ENCODE measurements at regions not wholly inside any gene's neighbourhood (a gene's known extent, or its start where the extent isn't known, plus 50 kb on each side); places are given as distances from the start of the nearest gene placed in this dataset.
A peak's percentile ranks its signal among the peaks of the same experiment; 100 is the strongest.

DNA sequence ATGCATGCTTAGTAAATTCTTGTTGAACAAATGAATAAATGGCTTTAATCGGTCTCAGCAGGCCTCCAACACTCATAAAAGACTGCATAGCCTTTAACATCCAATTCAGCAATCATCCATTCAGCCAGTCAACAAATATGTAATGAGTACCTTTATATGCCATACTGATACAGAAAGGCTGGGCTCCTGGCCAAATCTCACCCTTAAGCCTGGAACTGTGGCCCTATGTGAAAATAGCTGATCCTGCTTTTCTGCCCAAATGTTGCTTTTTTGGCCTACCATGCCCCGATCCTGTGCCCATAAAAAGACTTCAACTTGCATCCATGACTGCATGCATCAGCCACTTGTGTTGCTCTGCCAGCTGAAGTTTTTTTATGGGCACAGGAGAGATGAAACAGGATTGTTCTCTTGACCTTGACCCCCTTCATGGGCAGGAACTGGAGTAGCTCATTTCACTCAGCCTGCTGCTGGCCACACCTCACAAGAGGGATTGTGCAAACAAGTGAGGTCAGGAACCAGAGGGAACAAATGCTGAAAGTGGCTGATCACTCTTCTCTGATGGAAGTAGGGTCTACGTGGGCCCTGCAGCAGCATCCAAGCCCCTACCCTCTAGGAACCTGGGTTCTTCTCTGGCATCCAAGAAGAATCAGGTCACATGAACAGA lies 75.6 kb downstream of the NPY1R start:
- 14% methylated on average over 3 of the region's 3 CpGs for WGBS (ENCODE audit: missing lambda C conversion rate)
- POLR2A ChIA-PET, result no interaction called here
- FAIRE-seq (no peak), DNase-seq (ENCODE audit: low read depth in 1 of 2, low spot score in 1 of 2) (no peak), ATAC-seq (no peak)
- Histone ChIP-seq H3K27ac (no peak overlapping the region), H3K4me3 (no peak overlapping the region), H3K4me2 (no peak overlapping the region), H3K4me1 (no peaks in the 10 kb centered on the region), H3K9me3 (no peaks in the 10 kb centered on the region)
- TF ChIP-seq RFX5 (IDR thresholded peaks at IDR 0.05), result no peak
- TF ChIP-seq FOSB (CRISPR knock-in tag; IDR thresholded peaks at IDR 0.05), result no peak
- no peak for TF ChIP-seq SREBF2 (IDR thresholded peaks at IDR 0.05)
- TF ChIP-seq, protein P1, sequence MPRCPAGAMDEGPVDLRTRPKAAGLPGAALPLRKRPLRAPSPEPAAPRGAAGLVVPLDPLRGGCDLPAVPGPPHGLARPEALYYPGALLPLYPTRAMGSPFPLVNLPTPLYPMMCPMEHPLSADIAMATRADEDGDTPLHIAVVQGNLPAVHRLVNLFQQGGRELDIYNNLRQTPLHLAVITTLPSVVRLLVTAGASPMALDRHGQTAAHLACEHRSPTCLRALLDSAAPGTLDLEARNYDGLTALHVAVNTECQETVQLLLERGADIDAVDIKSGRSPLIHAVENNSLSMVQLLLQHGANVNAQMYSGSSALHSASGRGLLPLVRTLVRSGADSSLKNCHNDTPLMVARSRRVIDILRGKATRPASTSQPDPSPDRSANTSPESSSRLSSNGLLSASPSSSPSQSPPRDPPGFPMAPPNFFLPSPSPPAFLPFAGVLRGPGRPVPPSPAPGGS (IDR thresholded peaks at IDR 0.05), result no peak
- TF ChIP-seq TP53 (CRISPR knock-in tag; IDR thresholded peaks at IDR 0.05), result no peak
- no peak for TF ChIP-seq GATA3 (IDR thresholded peaks at IDR 0.05; ENCODE audit: borderline replicate concordance)
- TF ChIP-seq HEYL (CRISPR knock-in tag; IDR thresholded peaks at IDR 0.05), result no peak
- TF ChIP-seq ZFP36 (IDR thresholded peaks at IDR 0.05; ENCODE audit: borderline replicate concordance, partially characterized antibody), result no peak
- no peak for TF ChIP-seq FOSL2 (IDR thresholded peaks at IDR 0.05)
- TF ChIP-seq FOSL2 (CRISPR knock-in tag; IDR thresholded peaks at IDR 0.05), result no peak
- no peak for TF ChIP-seq KDM5A (IDR thresholded peaks at IDR 0.05)
- no peak for TF ChIP-seq CHD4 (IDR thresholded peaks at IDR 0.05; ENCODE audit: borderline replicate concordance)
- no peak for TF ChIP-seq HOXA7 (CRISPR knock-in tag; IDR thresholded peaks at IDR 0.05)
- TF ChIP-seq POLR2A (IDR thresholded peaks at IDR 0.05; ENCODE audit: low read length), result no peak
- no peak for TF ChIP-seq HMGXB4 (CRISPR knock-in tag; IDR thresholded peaks at IDR 0.05; ENCODE audit: borderline replicate concordance)
- no peak for TF ChIP-seq EHF (CRISPR knock-in tag; IDR thresholded peaks at IDR 0.05)
- CTCF ChIA-PET, result no interaction called here

- peak; percentile 50 to 61; a peak in 3 of 6 replicates for ATAC-seq
- DNase-seq (ENCODE audit: low read depth in 1 of 2, low spot score in 1 of 2), result peak in 1 of 2 experiments; percentile 5
- ChIA-PET POLR2A (no interaction called here), CTCF (no interaction called here)
- Histone ChIP-seq H3K4me3 (no peak overlapping the region), H3K9me3 (no peaks in the 10 kb centered on the region), H3K27ac (no peak overlapping the region), H3K4me2 (no peak overlapping the region), H3K4me1 (no peaks in the 10 kb centered on the region)
- WGBS (ENCODE audit: missing lambda C conversion rate), result 12% methylated on average over 2 of the region's 2 CpGs
- no peak for TF ChIP-seq POLR2AphosphoS2 (conservative IDR thresholded peaks at IDR 0.05; ENCODE audit: low read length)
- TF ChIP-seq HOXB5 (CRISPR knock-in tag; IDR thresholded peaks at IDR 0.05), result no peak
- no peak for TF ChIP-seq ZC3H11A (IDR thresholded peaks at IDR 0.05)
- TF ChIP-seq TFCP2L1 (CRISPR knock-in tag; IDR thresholded peaks at IDR 0.05), result no peak
- TF ChIP-seq ZNF302 (CRISPR knock-in tag; IDR thresholded peaks at IDR 0.05), result no peak
- TF ChIP-seq CEBPB (IDR thresholded peaks at IDR 0.05), result no peak
- no peak for TF ChIP-seq EP300 (IDR thresholded peaks at IDR 0.05)
- TF ChIP-seq BHLHE40 (IDR thresholded peaks at IDR 0.05; ENCODE audit: low read depth, low read length), result no peak
- TF ChIP-seq HEYL (CRISPR knock-in tag; IDR thresholded peaks at IDR 0.05), result no peak
- no peak for TF ChIP-seq MAZ (IDR thresholded peaks at IDR 0.05; ENCODE audit: borderline replicate concordance, low read depth, low read length)
- no peak for TF ChIP-seq FOXS1 (CRISPR knock-in tag; IDR thresholded peaks at IDR 0.05)
- no peak for TF ChIP-seq GATA3 (IDR thresholded peaks at IDR 0.05; ENCODE audit: borderline replicate concordance)
- no peak for TF ChIP-seq FOSB (CRISPR knock-in tag; IDR thresholded peaks at IDR 0.05)
- TF ChIP-seq ATOH8 (CRISPR knock-in tag; IDR thresholded peaks at IDR 0.05; ENCODE audit: low read depth), result no peak
- no peak for TF ChIP-seq ZFP36 (IDR thresholded peaks at IDR 0.05; ENCODE audit: borderline replicate concordance, partially characterized antibody)
- no peak for TF ChIP-seq RARB (CRISPR knock-in tag; IDR thresholded peaks at IDR 0.05)
- TF ChIP-seq FOSL2 (IDR thresholded peaks at IDR 0.05), result no peak
- no peak for TF ChIP-seq FOSL2 (CRISPR knock-in tag; IDR thresholded peaks at IDR 0.05)
- FAIRE-seq, result no peak
These were observed 81.2 kb downstream of the NPY1R start for GRCh38 chr4:163251204-163251603.

All from A549 (cell line).